ENCODE measurements at regions not wholly inside any gene's neighbourhood (a gene's known extent, or its start where the extent isn't known, plus 50 kb on each side); places are given as distances from the start of the nearest gene placed in this dataset.

DNA sequence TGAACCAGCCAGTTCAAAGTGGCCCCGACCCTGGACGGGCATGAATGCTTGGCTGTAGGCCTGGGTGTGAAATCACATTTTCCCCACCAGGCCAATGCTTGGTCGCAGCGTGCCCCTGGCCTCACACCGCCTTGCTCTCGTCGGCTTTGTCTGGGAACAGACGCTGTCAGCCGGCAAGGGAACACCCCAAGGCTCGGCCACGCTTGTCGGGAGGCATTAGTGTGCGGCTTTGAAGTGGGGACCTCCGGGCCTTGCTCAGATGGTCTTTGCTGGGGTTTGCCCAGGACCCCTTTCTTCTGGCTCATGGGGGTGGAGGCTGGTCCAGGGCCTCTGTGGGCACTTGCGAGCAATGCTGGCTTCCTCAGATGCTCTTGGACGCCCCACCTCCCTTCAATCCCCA lies 79.1 kb downstream of the INHBB start:
- DNase-seq (ENCODE audit: low read depth in 2 of 2), result no peak

DNA sequence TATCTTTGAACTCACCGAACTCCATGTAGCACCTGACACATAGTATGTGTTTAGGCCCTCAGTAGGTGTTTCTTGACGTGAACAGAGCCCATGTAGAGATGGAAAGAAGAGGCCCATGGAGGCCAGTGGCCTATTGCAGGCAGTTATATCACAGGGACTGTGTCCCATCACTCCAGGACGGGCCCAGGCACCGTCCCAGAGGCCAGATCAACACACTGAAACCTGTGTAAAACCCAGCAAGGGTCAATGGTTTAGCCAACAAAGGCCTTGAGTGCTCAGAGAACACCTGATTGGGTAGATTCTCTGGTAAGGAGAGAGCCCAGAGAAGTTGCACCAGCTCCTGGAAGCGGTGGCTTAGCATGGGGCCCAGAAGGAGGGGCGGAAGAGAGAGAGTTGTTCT lies 82.8 kb downstream of the INHBB start:
- no peak for DNase-seq (ENCODE audit: low read depth in 2 of 2)

DNA sequence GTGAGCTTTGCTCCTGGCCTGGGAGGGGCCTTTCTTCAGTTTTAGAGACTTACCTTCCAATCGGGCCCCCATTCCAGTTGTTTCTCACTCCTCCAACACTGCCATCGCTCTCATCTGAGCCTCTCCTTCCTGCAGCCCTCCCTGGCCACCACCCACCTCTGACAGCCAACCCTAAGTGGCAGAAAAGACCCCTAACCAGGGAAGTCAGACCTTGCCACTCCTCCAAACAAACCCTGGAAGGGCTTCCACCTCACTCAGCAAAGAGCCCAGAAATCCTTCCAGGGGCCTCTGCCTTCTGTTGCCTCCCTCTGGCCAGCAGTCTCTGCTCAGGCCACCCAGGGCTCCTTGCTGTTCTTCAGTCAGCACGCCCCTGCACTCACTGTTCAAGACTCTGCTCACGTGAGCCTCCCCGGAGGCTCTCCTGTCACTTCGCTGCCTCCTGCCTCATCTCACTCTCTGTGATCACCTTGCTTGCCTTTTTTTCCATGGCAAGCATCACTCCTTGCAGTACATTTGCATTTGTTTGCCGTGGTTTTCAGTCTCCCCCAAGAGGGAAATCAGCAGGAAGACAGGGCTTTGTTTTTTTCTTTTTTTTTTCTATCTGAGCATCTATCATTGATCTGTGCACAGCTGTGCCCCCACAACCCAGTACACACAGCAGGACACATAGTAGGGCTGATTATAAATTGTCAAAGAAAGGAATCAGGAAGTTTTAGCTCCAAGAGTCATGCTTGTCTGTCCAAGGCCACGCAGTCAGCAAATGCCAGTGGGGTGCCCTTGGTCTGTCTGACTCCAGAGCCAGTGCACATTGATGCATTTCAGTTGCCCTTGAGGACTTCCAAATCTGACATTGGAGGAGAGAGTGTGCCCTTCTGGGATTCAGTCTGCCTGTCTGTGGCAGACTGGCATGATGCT lies 83.9 kb downstream of the INHBB start:
- DNase-seq (ENCODE audit: low read depth in 2 of 2), result no peak

DNA sequence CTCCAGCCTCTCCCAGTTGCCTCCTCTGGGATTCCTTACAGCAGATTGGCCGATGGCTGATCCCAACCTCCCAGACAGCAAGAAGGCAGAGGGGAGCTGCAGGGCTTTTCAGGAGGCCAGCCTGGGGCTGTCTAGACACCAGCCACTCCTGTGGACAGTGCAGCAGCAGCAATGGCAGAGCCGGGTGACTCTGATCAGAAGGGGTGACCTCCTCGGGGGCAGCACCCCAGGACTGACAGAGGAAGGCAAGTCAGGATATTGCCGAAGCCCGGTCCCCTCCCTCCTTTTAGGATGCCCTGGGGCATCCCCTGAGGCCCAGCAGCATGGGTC lies 84.5 kb downstream of the INHBB start:
- no peak for DNase-seq (ENCODE audit: low read depth in 2 of 2)

DNA sequence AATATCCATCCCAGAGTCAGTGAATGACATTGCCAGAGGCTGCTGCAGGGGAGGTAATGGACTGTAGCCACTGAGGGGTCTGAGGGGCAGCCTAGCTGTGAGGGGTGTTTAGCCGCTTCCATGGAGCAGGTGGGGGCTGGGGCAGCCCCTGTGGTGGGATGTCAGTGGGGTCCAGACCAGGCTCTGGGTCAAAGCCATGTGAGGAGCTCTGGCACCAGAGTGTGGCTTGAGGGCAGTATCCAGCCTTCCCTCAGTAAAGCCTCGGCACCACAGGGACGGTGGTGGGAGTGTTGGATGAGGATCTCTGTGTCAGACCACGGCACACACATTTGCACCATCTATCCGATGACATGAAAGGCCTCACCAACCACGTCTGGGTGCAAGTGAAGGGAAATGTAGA lies 85.0 kb downstream of the INHBB start:
- no peak for DNase-seq (ENCODE audit: low read depth in 2 of 2)

DNA sequence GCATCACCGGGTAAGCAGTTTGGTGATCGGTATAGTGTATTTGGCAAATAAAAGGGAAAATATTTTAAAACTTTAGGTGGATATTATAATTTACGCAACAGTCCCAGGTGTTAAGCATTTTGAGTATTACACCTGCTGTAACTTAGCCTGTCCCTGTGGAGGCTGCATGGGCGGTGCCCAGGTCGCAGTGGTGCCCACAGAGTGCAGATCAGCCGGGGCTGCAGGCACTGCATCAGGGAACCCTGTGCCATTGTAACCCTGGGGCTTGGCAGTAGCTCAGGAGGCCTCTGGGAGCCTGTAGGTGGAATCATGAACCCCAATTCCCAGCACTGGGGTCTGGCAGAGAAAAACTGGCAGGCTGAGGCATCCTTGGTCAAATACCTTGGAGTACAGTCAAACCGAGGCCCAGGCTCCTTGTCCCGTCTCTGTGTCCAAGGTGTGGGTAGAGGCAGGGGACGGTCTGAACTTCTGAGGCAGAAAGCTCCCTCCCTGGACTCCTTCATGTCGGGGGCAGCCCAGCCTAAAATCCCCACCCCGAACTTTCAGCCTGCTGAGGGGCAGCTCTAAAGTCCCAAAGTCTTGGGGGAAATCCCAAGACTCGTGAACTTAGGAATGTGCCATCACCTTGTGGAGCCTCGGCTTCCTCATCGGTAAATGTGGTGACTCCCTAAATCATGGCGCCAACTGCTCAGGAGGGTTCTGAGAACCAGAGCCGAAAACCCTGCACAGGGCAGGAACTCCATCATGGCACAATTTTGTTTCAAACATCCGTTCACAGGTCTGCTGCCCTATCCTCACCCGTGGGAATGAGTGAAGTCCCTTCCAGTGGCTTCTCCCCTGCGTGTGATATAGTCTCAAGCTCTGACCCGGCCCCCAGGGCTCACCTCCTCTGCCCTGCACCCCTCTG lies 85.7 kb downstream of the INHBB start:
- DNase-seq (ENCODE audit: low read depth in 2 of 2), result no peak

DNA sequence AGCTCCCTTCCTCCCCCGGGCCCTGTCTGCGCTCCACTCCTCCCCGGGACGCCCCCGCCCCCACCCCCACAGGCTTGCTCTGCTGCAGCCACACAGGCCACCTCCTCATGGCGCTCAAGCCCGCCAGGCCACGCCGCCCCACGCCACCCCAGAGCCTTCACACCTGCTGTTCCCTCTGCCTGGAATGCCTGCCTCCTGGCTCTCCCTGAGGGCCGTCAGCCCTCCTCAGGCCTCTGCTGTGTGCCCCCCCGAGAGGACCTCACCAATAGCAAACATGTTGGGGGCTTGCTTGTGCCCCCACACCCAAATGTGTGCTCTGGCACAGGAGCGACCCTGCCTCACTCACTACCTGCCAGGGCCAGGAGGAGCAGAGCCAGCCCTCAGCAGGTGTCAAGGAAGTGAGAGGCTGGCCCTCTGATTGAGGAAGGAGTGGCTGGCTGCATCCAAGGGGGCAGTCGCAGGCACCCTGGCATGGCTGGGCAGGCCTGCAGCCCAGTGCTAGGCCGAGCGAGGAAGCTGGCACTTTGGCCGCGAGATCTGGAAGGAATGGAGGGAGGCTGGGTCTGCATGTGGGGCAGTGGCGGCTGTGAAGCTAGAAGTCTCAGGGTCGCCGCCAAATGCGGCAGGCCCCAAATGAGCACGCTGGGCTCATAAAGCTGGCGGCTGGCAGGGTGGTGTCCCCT lies 86.5 kb downstream of the INHBB start:
- DNase-seq (ENCODE audit: low read depth in 2 of 2), result no peak

DNA sequence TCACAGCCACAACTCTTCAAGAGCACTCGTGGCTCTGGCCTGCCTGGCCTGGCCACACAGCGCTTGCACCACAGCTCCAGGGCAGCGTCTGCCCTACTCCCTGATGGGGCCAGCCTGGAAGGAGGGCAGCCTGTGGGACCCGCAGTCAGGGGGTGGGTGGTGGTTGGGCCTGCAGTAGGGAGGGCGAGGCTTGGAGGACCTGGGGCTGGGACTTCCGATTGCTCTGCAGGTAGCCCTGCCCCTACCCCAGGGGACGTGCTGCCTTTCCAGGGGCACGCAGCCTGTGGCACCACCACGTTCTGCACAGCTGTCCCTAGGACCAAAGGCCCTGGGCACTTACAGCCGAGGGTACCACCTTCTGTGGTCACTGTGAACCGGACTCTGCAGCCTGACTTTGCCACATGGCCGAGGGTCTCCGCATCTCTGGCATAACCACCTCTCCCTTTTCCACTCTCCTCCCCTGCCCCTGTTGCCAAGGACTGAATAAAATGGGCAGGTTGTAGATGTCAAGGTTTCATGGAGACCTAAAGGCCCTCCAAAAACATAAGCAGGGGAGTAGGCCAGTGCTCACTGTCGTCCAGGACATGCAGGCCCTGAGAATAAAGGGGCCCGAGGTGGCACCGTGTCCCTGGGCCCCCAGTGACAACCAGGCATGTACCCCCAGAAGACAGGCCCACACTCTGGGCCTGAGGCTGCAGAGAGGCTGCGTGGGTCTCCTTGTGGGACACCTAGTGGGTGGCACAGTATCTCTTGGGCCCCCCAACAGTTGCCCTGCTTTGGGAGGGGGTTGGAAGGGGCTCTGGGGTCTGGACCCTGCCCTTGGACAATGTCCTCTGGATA lies 87.3 kb downstream of the INHBB start:
- DNase-seq (ENCODE audit: low read depth in 2 of 2), result no peak

DNA sequence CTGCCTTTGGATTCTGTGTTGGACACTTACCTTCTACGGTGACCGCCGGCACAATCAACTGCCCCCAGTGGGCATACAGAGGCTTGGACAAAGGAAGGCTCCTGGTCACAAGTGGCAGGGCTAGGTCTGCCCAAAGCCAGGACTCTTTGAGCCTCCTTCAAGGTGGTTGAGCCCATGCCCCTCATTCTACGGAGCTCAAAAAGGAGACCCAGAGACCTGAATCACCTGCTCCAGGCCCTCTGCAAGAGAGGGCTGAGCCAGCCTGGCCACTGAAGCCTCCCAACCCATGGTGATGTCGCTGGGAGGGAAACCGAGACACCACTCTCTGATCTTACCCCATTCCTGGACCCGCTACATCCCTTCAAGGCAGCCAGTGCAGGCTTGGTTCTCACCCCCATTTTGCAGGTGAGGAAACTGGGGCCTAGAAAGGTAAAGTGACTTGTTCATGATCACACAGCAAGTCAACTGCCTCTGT lies 87.9 kb downstream of the INHBB start:
- DNase-seq (ENCODE audit: low read depth in 2 of 2), result no peak

DNA sequence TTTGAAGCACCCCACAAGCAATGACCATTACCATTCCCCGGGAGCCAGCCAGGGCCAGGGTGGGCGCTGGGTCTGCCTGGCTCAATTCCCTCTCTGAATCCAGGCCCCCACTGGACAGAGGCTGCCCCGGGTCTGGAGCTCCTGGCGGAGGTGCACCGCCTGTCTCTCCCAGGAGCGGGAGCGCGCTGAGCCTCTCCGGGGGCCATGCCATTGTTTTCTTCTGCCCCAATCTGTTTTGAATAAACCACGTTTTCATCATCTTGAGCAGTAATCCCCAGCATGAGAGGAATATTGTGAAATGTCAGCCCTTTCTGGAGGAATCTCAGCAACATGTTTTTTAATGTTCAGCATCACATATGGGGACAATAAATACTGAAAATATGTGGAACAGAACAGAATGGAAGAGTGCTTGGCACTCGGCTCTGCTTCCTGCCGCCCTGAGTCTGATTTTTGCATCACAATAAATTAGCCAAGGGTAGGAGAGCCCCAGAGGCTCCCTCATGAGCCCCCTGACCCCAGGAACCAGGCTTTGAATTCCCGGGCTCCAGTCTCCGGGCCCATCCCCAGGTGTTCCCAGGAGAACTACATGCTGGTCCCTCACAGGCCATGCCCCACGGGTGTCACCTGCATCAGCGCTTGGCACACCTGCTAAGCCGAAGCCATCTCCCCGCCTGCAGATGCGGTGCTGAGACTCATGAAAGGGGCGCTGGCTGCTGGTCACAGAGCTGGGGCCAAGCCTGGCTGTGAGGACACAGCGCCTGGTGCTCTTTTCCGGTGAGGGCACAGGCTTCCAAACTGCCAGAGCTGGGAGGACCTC lies 88.8 kb downstream of the INHBB start:
- DNase-seq (ENCODE audit: low read depth in 2 of 2), result no peak

DNA sequence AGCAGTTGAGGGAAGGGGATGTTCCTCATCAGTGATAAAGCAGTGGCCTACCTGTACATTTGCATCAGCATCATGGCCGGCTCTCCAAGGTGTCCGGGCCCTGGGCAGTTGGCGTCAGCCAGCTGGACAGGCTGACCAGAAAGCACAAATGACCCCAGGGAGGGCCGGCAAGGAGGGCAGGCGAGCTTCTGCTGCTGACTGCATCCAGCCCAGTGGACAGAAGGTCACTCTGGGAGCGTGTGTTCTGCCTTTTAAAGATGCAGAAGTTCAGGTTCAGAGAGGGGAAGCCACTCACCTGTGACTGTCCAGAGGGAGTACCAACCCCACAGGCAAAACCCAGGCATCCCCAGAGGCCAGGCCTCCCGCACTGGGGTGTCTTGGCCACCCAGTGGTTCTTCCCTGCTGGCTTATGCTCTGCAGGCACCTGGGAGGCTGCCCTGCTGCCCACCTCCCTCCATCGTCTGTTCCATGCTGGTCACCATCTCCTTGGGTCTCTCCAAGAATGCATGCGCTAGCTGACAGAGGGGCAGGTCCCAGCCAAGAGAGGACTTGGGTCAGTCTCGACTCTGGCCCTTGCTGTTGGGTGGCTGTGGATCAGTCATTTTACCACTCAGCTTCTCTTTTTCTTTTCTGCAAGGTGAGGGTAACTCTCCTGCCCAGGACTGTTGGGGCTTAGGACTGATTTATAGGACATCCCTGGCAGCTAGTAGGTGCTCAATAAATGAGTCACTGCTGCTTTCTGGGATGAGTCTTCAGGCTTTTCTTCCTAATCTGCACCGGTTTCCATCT lies 89.9 kb downstream of the INHBB start:
- DNase-seq (ENCODE audit: low read depth in 2 of 2), result no peak

DNA sequence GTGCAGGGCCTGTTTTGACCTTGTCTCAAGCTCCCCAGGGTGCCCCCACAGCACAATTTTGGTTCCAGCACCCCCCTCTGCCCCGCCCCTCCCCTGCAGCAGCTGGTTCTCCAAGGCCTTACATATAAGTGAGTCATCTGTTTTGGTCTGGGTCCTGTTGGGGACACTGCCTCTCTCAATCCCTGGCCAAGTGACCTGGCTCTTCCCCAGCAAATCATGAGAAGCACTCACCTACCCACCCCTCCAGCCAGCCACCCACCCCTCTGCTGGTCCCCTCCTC lies 90.5 kb downstream of the INHBB start:
- DNase-seq (ENCODE audit: low read depth in 2 of 2), result no peak

DNA sequence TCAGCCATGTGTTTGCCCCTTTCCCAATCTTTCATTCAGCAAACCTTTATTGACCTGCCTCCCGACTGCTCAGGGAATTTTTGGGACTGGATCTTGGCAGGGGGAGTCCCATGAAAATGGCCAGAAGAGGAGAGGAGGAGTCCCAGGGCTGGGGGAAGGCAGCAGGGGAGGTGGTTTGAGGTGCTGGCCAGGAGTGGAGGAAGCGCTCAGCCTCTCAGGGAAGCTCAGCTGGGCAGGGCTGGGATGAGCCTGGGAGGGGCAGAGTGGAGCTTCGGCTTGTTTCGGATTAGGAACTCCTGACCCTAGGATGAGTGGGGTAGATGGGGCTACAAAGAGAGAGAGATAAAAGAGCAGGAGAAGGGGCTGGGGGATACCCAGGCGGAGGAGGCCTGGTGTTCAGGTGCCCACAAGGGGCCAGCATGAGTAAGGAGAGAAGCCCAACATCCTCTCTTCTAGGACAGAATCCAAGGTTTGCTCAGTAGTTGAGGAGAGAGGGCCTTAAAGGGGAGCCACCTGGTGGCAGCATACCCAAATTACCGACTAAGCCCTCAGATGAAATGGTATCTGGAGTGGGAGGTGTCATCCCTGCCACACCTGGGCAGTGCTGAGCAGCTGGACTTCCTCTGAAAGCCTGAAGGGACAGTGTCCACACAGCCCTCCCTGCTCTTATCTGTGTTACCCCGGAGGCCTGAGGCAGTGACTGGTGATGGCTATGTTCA lies 91.1 kb downstream of the INHBB start:
- DNase-seq (ENCODE audit: low read depth in 2 of 2), result peak in 1 of 2 donors; percentile 16

DNA sequence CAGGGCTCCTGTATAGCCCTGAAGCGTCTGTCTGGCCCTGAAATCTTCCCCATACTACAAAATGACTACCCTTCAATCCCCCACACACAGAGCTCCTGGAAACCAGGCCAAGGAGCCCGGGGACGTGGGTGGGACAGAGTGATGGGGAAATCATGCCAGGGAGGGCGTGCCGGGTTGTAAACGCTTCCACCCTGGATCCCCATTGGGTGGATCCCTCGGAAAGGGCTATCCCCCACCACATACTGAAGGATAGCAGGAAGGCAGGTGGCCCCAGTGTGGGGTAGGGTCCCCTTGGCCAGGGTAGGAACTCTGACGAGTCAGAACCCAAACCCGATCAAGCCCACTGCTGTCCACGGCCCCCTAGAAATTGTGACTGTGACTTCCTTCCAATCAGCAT lies 91.7 kb downstream of the INHBB start:
- DNase-seq (ENCODE audit: low read depth in 2 of 2), result no peak

DNA sequence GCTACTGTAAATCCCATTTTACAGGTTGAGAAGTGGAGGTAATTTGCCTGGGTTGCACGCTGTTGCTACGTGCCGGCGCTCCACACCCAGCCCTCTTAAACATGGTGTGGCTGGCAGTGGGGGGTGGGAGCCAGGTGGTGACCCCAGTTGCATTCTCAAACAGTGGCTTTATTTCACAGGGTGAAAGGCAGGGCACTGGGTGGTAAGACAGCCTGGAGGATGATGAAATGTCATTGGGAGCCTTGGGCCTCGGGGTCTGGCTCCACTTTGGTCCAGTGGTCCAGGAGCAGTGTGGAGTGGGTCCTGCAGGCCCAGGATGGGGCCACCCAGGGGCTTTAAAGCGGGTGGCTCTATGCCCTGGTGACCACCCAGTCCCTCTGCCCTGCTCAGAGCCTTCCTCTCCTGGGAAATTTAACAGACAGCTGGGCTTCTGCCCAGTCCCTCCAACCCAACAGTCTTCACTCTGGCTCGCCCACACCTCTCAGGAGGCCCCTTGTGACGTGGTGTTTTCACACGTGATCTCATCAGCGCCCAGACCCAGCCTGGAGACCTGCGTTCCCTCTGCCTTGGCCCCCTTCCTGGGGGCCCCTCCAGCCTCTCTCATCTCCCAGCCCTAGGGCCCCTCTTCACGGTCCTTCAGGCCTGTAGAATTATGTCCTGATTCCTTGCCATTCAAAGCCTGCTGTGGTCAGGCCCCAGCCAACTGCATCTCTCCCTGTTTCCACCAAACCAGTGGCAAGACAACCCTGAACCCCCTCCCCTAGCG lies 92.5 kb downstream of the INHBB start:
- DNase-seq (ENCODE audit: low read depth in 2 of 2), result no peak

DNA sequence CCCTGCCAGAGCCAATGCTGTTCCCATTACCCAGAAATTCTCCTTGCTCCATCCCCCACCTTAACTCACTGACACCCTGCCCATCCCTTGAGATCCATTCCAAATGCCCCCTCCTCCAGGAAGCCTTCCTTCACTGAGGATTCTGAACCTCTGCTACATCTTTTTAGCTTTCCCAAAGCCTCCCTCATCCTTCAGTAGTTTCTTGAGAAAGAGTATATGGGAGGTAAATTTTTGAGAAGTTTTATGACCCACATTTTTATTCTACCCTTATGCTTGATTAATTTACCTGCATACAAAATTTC lies 93.1 kb downstream of the INHBB start:
- DNase-seq (ENCODE audit: low read depth in 2 of 2), result no peak

DNA sequence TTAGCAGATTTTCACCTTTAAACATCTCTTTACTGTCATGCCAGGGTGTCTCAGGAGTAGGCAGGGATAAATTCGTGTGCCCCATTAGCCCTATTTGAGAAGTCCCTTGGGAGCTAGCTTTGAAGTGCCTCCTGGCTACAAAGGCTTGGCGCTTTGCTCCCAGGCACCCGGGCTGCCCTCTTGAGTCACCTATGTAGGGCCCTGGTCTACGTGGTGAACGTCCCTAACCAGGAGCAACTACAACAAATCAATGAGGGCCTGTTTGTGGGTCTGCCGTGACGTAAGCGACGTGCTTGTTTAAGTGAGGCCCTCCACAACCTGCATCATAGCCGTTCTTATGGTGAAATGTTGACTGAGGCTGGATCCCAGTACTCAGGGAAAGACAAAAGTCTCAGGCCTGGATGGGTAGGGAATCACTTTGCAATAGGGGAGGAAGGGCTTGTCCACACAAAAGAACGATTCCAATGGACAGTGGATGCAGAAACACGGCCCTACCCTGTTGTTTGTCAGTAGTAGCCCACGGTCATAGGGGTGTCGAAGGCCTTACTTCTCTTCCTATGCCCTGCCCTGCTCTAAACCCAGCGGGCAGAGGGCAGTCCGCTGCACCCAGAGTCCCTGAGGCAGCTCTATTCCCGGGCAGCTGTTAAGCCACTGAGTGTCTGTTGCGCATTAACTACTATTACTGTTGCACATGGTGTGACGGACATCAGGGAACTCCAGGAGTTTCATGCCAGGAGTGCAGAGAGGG lies 93.9 kb downstream of the INHBB start:
- DNase-seq (ENCODE audit: low read depth in 2 of 2), result no peak
